Stimulated activated CD4-positive, alpha-beta T cell treated with anti-CD3 and anti-CD28 coated beads, Interleukin-12 subunit alpha, Interleukin-12 subunit beta, amount 100 ng/mL, for 48 hours (primary cell): ENCODE measurements at regions not wholly inside any gene's neighbourhood (a gene's known extent, or its start where the extent isn't known, plus 50 kb on each side); places are given as distances from the start of the nearest gene placed in this dataset.

Experiments used
- DNase-seq, 3 donors: peaks; one replicate each; pipeline ENCODE4 v3.0.0-alpha.2; 2020; ENCODE audit warnings: low read depth in 2 of 3, low spot score in 1 of 3

DNA sequence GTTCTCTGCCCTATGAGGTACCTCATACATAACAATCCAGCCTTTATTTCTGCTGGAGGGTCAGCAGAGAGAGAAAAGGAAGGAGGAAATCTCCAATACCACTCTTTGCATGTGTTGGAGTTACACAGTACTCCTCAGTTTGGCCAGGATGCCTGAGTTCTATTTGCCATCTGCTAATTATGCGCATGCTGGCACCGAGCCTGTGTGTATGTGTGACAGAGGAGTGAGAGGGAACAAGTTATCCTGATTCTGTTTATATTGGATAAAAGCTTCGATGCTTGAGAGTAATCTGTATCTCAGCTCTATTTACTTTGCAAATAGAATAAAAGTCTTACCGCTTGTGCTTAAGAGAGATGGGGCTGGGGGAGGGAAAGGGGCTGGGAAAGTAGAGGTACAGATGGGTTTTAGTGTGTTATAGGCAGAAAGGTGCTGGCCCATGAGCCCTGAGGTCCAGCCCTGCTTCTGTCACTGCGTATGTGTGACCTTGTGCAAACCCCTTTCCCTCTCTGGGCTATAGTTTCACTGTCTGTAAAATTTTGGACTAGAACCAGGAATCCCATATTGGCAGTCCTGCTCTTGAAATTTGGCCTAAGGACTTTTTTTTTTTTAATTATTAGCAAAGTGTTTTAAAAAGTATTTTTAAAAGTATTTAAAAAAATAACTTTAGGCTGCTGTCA lies 54.5 kb upstream of the PLXNA2 start:
- no peak for DNase-seq

DNA sequence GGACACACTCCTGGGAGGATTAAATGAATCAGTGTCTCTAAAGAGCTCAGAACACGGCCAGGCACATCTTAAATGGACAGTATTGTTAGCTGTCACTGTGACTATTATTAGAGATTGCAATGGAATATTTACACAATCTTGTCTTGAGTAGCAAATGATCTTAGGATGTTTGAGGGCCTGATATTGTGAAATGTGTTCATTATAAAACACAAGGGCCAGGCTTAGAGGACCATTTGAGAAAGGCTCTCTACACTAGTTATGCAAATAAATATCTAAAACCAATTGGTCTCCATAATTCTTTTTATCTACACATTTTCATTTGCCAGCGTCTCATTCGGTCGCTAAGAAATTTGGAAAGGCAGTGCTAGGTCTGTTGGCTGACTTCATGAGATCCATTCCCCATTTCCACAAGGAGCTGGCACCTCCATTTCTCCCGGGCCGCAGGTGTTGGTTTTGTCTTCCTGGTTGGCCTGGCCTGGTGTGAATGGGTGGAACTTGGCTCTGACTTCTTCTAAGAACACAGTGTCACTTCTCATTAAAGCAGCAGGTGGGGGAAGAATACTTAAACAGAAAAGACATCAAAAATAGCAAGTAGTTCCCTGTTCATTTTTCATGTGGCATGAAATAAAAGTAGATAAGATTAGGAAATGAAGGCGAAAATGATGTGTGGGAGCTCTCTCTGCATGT lies 56.0 kb upstream of the PLXNA2 start:
- no peak for DNase-seq

DNA sequence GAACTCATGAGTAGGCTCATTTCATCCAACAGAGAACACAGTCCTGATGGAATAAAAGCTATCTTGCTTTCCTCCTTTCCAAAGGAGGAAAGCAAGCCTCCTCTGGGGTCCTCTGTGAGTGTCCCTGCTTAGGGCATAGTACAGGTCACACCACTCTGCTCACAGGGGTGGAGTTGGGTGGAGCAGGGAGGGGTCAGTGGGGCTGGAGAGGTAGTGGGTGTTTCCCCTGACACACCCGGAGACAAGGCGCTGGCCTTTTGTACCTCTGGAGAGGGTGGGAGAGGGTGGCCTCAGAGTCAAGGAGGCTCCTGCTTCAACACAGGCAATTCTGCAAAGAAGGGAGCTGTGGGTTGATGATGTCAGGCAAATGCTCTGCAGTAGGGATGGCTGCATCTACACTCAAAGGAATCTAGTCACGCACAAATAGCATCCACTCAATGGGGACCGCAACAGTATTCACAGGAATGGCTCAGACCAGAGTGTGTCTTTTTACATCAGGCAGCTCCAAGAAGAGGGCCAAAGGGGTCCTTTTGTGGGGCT lies 58.6 kb upstream of the PLXNA2 start:
- no peak for DNase-seq

DNA sequence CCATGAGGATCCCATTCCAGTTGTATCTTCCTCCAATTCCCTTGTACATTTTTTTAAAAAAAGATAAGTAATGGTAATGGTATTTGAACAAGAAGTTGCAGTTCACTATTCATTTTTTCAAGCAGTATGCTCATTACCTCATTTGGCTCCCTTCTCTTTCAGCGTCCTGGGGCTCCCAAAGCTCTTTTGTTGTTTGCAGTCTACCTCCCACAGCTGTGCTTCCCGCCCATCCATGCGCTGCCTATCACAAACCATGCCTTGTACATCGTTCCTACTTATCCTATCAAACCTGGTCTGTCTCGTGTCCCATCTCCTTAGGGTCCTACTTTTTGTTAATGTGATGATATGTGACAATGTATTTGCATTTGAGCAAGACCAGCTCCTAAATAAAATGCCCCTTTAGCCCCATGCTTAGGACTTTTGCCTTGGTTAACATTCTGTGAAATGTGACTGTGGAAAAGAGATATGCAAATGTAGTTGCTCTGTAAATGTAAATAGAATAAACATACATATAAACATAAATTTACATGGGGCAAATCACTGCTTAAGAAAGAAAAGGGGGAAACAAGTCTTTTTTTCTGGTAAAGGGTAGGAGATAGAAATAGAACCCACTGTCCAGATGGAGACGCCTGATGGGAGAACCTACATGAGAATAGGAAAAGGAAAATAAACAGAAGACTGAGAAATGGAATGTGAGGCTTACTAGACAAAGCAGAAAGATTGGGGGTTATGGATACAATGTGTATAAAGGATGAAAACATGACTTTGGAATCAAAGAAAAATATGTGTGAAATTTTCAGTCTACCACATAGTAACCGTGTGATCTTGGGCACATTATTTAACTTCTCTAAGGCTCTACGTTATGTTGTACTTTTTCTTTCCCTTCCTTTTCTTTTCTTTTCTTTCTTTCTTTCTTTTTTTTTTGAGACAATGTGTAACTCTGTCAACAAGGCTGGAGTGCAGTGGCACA lies 59.8 kb upstream of the PLXNA2 start:
- no peak for DNase-seq

DNA sequence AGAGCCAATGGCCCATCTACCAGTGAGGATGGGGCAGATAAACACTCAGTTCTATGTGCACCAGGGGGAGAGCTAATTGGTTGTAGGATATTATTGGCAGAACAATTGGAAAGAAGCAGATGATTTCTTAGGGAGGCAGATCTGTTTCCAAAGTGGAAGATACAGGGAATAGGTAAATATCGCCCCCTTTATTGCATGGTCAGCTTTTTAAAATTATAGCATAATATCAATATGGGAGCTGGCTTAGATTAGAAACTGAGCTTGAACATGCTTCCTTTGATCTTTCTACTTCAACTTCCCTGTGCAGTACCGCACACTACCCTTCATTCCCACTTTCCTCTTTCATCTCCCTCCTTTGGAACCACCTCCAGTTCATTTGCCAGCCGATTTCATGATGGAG lies 64.0 kb upstream of the PLXNA2 start:
- DNase-seq = no peak

DNA sequence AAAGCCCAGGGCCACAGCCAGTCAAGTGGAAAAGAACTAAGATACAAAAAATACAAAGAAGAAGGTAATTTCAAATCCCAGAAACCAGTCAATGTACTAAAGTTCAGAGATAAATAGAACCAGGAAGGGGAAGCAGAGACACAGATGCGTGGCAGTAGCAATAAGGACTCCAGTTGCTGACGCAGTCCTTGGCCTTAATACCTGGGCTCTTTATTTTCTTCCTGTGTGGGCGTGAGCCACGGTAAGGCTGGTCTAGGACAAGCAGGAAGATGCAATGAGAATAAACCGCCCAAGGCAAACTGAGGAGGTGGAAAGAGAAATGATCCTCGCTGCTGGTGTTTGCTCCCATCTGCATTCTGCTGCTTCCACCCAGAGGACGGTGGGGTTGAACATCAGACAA lies 65.6 kb upstream of the PLXNA2 start:
- DNase-seq = no peak

DNA sequence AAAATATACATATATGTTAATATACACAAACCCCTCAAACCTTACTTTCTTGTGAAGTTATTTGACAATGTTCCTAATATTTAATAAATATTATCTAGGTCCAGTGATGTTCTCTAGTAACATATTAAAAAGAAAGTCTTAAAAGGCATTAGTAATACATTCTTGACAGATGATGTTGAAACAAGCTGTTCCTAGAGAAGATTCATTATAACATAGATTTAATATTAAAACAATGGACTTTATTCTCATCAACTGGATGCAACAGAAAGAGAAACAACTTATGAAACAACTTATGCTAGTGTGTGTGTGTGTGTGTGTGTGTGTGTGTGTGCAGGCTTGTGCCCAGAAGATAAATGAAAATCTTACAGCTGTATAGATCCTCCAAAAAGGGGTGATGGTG lies 68.5 kb upstream of the PLXNA2 start:
- no peak for DNase-seq

DNA sequence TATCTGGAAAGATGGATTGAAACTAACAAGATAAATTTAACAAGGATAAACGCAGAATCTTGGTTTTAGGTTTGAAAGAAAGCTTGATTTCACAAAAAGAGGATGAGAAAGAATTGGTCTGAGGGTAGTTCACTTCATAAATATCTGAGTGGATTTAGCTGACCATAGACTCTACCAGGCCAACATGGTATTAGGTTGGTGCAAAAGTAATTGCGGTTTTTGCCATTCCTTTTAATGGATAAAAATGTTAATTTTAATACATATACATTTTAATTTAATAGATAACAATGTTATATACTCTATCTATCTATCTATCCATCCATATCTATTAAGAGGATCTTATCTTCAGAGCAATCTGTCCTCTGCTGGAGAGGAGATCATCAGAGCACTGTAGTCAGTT lies 70.2 kb upstream of the PLXNA2 start:
- no peak for DNase-seq

DNA sequence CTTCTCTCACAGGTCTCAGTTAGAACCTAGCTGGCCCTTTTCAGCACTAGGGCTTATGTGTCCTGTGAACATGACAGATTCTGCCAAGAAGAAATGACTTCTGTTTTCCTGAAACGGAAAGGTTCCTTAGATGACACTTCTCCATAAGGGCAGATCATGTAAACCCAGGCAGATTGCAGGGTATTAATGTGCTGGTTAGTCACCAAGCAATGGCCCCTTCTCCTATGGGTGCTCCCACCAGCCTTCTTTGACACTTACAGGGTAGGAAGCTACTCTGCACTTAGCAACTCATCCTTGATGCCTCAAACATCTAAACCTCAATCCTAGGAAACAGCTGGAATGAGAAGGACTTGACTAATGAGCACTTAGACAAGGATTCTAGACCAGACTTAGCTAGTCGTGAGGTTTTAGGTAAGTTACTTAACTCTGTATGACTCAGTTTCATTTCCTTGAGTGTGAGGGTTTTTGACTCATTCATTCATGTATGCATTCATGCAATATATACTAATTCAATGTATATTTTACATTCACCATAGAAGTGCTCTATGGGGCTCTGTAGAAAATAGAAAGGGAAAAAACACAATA lies 74.1 kb upstream of the PLXNA2 start:
- no peak for DNase-seq

DNA sequence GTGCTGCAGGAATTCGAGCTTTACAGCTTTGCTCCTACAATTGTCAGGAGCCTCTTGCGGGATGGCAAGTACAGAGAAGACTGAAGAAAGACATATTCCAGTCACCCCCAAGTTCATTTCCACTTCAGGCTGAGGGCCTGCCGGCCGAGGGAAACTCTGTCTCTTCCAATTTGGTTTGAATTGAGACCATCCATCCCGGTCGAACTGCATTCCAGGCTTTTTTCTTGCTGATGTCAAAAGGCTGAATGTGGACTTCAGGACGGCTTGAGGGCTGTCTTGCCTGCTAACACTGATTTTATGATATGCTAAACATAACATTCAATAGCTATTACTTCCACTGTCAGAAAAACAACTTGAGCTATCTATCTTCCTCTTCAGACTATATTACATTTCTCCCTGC lies 79.8 kb upstream of the PLXNA2 start:
- no peak for DNase-seq

DNA sequence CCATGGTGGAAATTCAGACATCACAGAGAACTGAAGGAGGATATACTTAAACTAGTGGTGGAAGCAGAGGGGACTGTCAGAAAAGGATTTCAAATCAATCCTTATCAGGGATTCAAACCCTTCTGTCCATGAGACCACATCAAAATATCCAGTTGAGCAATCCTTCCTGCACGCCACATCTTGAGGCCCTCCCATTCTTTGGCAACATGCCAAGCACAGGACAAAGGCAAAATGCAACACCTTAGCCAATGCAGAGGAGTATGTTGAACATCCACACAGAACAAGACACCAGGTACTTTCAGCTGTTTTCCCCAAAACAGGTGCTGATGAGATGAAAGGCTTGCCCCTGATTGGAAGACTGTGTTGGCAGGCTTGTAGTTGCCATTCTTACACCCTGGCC lies 81.8 kb upstream of the PLXNA2 start:
- DNase-seq = no peak

DNA sequence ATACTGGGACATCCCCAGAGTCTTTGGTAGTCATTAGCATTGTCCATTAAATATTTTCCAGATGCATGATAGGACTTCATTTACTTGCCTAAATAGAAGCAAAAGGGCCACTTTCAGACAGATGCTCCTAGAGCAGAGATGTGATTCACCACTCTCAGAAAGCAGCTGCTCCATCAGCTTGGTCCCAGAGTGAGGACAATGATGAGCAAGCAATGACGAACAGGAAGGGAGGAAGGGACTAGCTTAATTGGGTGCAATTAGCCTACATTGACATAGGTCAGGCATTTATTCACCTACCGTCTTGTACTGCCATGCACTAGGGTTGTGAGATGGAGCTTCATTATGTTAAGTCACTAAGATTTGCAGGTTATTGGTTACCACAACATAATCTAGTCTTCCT lies 85.1 kb upstream of the PLXNA2 start:
- no peak for DNase-seq

DNA sequence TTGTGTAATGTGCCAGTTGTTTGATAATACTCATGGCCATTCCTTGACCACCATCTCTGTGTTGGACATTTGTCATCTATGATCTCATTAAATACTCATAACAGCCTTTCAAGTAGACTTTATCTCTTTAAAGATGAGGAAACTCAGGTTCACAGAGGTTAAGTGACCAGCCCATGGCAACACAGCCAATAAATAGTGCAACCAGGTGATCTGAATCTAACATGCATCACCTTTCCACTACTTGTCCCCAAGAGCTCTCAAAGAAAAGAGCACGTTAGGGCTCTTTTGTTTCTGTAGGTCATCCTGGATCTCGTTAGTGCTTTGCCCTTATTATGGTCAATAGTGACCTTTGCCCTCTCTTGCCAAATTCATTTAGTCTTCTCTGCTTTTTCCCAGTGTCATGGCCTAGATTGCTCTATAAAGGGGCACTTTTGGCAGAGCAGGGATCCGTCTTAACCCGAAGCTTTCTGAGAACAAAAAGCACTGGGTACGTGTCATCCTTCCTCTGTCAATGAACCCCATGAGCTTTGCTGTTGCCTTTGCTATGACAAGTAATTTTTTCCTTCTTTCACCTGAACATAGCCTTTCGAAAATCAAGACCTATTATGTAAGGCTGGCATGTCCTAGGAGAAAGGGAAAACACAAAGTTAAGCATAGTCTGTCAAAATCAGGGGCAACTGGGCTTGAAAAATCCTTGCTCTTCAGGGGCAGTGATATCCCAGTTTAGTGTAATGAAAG lies 88.0 kb upstream of the PLXNA2 start:
- no peak for DNase-seq

DNA sequence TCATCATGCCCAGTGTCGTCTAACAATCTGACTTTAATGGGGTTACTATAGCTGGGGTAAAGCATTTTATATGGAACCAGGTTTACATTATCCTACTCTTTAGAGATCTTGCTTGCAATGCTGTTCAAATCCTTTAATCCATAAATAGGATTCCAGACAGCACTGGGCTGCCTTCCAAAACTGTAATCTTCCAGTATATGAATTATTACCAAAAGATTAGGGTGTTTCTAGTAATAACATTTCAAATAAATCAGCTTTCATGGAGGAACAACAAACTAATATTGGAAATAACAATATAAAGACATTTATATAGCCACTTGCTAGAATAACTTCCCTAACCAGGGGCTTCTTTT lies 88.6 kb upstream of the PLXNA2 start:
- no peak for DNase-seq

DNA sequence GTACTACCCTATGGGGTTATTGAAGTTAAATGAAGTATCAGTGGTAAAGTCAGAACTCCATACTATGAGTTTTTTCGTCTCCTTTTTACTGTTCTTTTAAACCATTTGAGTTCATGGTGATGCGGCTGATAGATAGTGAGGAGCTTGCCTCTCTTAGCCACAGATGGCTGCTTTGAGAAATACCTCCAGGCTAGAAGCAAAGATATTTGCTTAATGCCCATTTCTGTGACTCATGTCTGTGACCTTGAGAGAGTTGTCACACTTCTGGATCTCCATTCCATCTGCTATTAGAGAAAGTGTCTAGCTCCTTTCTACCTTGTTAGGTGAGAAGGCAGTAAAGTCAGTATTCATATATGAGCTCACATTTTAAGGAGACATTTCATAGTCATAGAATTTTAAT lies 89.5 kb upstream of the PLXNA2 start:
- DNase-seq = no peak

DNA sequence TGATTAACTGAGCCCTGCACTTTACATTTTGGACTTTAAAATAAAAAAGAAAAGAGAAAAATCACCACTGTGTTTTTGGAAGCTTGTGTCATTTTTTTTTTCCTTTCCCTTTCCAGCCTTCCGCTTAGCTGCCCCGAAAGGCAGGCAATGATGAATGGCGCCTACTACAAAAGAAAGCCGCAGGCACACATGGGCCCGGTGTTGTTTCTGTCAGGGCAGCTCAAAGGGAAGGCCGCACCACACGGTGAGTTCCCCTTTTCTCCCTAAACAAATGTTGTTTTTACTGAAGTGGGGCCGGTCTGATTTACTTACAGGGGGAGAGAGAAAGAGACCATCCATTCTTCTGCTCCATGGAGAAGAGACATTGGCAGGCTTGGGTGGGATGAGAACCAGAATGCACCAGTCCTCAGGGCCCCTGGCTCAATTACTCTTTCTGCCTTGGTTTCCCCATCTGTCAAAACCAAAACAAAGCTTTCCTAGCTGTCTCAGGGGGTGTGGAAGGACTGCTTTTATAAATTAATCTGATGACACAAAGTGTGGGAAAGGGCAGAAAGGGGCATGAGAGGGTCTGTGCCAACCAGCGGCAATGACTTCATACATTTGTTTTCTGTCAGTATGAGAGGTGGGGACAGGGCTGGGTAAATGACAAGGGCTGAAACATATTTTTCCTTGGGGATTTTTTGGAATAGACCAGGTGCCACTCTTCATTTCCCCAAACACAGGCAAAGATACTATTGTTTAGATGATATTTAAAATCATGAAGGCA lies 91.4 kb upstream of the PLXNA2 start:
- DNase-seq = no peak

DNA sequence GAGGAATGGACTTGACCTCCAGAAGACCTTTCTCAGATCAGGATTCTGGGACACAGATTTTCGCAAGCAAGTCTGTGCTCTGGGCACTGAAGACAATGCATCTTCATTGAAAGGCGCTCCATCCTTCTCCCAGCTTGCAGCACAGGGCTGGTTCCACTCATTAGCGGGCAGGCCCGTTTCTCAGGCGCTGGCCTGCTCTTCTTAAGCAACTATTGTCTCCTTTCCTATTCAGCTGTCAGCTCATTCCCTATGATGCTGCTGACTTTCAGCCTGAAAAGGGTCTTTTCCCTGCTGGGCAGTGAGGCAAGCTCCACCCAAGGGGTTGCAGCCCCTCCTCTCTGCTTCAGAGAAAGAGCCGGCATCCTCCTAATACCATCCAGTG lies 91.9 kb upstream of the PLXNA2 start:
- no peak for DNase-seq

DNA sequence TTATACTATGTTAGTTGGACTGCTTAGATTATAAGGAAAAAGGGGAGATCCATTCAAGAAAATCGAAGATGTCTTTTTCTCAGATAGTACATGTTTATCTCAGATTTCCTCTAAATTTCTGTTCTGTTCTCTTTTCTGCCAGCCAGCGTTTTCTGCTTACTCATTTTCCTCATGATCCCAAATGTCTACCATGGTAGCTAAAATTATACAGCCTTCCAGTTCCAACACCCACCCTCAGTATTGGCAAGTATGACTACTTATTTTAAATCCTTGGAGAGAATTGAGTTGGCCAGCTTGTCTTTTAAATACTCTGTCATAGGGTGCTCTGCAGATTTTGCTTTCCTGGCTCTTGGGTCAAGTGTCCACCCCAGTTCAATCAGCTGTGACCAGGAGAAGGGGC lies 95.7 kb upstream of the PLXNA2 start:
- no peak for DNase-seq

DNA sequence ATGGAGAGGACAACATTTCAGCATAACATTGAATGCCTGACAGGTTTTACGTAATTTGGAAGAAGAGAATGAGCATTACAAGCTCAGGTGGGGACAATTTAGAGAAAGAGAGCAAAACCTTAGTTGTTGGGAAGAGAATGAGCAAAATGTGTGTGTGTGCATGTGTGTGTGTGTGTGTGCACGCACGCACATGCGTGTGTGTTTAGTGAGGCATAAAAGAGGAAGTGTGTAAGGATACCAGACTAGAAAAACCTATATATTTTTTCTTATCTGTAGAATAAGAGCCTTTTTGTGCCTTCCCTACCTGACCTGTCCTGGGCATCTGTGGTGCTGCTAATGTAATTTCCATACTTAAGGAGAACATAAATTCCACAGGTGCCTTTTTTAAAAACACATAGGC lies 99.0 kb upstream of the PLXNA2 start:
- DNase-seq = no peak

DNA sequence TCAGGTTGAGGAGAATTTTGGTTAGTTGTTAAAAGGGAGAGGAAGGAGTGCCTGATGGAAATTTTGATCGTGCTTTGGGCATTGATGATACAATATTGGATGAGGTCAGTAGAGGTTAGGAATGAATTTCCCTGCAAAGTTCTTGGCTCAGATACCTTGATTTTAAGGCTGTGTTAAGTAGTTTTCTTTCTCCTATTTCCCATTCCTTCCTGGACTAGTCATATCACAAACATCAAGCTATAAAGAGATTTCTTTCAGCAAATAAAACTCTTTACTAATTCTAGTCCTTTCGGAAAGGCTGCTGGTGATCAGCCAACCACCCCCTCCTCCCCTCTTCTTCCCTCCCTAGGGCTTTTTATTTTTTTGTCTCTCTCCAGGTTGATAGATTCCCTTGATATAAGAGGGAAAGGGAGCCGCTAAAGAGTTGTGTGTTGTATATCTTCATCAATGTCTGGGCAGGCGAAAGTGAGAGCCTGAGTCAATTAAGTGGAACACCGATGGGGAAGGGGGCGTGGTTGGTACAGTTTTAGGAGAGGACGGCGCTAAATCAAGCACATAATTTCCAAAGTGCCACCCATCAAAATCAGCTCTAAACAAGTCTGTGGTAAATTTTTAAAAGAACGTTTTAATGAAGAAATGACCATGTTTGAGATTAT lies 100.1 kb upstream of the PLXNA2 start:
- DNase-seq = no peak
